Left lung (tissue), 4 donors: ENCODE measurements at regions not wholly inside any gene's neighbourhood (a gene's known extent, or its start where the extent isn't known, plus 50 kb on each side); places are given as distances from the start of the nearest gene placed in this dataset.

Experiments
- ATAC-seq: fragments of 200-7000 bp; cut with Tn5 transposase; one replicate; pipeline ENCODE4 v1.9.1; 2020; ENCODE audit warnings: moderate library complexity
- DNase-seq, 4 donors: peaks; one replicate each; pipeline ENCODE4 v3.0.0-alpha.2; 2013 to 2020
- H3K27ac ChIP-seq, 2 donors: fragments of 200-600 bp; sonication (generic) in 1 of 2; one replicate each; pipeline versions ENCODE4 v1.5.0 to v1.8.0; 2020 to 2021
- H3K27me3 ChIP-seq, 2 donors: fragments of 200-600 bp; sonication (generic) in 1 of 2; one replicate each; pipeline versions ENCODE4 v1.5.0 to v1.8.0; 2020 to 2021
- H3K36me3 ChIP-seq, 2 donors: fragments of 200-600 bp; sonication (generic) in 1 of 2; one replicate each; pipeline versions ENCODE4 v1.5.0 to v1.8.0; 2020 to 2021
- H3K4me1 ChIP-seq, 2 donors: fragments of 200-600 bp; one replicate each; pipeline ENCODE4 v1.8.0; 2021
- H3K4me3 ChIP-seq, 2 donors: fragments of 200-600 bp; sonication (generic) in 1 of 2; one replicate each; pipeline versions ENCODE4 v1.5.0 to v1.8.0; 2020 to 2021; ENCODE audit warnings: mild to moderate bottlenecking in 1 of 2
- H3K9me3 ChIP-seq, 2 donors: fragments of 200-600 bp; sonication (generic) in 1 of 2; one replicate each; pipeline versions ENCODE4 v1.5.0 to v1.8.0; 2020 to 2021
- CTCF ChIP-seq, 2 donors: fragments of 200-600 bp; sonication (generic) in 1 of 2; IDR thresholded peaks; one replicate each; pipeline versions ENCODE4 v1.5.0 to v1.8.0; 2021; ENCODE audit warnings: antibody characterized with exemption in 2 of 2
- intact Hi-C, 2 donors: fragments of 100-400 bp; cut with DNase I; formaldehyde crosslinking; loops; one replicate each; pipeline versions ENCODE4 v1.11.2 to v1.14.2; 2022
- donor health status: DM: no; HTN: yes; CAD: no.
- donor health status: DM: no; HTN: no; CAD: no.

GRCh38 chr12:88435334-88436076, 144.8 kb downstream of the KITLG start:
- peaks cover 0 to 18% of the 10 kb centered on the region in 2 donors for H3K4me1 ChIP-seq
- intact Hi-C loops, result no loop called here
- TF ChIP-seq CTCF (IDR thresholded peaks at IDR 0.05), result no peak
- peaks cover 0 to 5% of the 10 kb centered on the region in 2 donors for H3K9me3 ChIP-seq
- H3K27me3 ChIP-seq, result no peaks in the 10 kb centered on the region
- no peak for DNase-seq
- H3K4me3 ChIP-seq, result no peak overlapping the region
- no peak overlapping the region for H3K27ac ChIP-seq
- no peaks in the 10 kb centered on the region for H3K36me3 ChIP-seq
- peak; percentile 17 for ATAC-seq

- Histone ChIP-seq H3K4me3 (no peak overlapping the region), H3K9me3 (peaks cover 0 to 12% of the 10 kb centered on the region in 2 donors), H3K4me1 (peaks cover 0 to 18% of the 10 kb centered on the region in 2 donors), H3K27me3 (no peaks in the 10 kb centered on the region), H3K36me3 (no peaks in the 10 kb centered on the region), H3K27ac (no peak overlapping the region)
- intact Hi-C loops, result no loop called here
- DNase-seq, result no peak
- no peak for TF ChIP-seq CTCF (IDR thresholded peaks at IDR 0.05)
- ATAC-seq, result no peak
Observed at GRCh38 chr12:88437226-88437625, 143.0 kb downstream of the KITLG start.
